HG03175 (cell line): ENCODE measurements at regions not wholly inside any gene's neighbourhood (a gene's known extent, or its start where the extent isn't known, plus 50 kb on each side); places are given as distances from the start of the nearest gene placed in this dataset.
"Not testable (repeated sequence)": the region's sequence is repeated elsewhere in the genome, so short reads cannot be mapped to it uniquely, and the experiment has no call there.

Experiments used
- ATAC-seq: cut with Tn5 transposase; IDR thresholded peaks from one replicate; pipeline ENCODE4 v1.9.1; 2021; ENCODE audit warnings: mild to moderate bottlenecking, moderate library complexity; ENCODE audit not compliant: unreplicated experiment

GRCh38 chr14:105771261-105772226 lies 245.2 kb downstream of the TMEM121 start:
- not testable (repeated sequence) for ATAC-seq

DNA sequence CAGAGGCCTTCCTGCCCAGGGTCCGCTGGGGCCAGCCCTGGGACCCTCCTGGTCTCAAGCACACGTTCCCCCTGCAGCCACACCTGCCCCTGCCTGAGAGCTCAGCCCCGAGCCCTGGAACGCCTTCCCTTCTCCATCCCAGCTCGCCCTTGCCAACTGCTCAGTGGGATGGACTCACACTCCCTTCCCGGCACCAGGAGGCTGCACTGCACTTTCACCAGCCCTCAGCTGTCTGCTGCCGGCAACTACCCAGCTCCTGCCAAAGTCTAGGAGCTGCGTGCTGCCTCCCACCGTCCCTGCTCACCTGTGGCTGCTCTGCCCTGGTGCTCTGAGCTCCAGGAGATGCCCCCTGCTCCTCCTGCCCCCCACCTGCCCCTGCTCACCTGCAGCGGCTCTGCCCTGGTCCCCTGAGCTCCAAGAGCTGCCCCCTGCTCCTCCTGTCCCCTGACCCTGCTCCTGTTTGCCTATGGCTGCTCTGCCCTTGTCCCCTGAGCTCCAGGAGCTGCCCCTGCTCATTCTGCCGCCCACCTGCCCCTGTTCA lies 246.4 kb downstream of the TMEM121 start:
- ATAC-seq: not testable (repeated sequence)

GRCh38 chr14:105773584-105773983 lies 247.2 kb downstream of the TMEM121 start:
- no peak for ATAC-seq

GRCh38 chr14:105774001-105774400 lies 247.6 kb downstream of the TMEM121 start:
- no peak for ATAC-seq

- not testable (repeated sequence) for ATAC-seq
Measured at GRCh38 chr14:105774585-105775348, 248.4 kb downstream of the TMEM121 start.

- peak; percentile 51 for ATAC-seq
Measured at GRCh38 chr14:105775349-105775923, 249.1 kb downstream of the TMEM121 start.

GRCh38 chr14:105776112-105776511 lies 249.7 kb downstream of the TMEM121 start:
- ATAC-seq: not testable (repeated sequence)

DNA sequence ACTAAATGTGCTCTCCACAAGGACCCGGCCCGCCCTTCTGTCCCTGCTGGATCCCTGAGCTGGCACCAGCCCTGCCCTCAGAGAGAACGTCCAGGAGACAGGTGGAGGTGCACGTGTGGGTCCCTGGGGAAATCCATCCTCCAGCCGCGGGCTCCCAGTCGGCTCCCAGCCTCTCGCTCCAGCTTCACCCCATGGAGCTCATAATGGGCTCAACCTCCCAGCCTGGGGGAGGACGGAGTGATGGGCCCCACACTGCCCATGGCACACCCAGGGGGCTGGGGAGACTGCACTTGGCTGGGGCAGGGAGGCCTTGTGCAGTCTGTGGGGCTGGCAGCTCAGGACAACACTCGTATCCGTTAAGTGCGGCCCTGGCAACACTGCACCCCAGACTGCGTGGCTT lies 250.5 kb downstream of the TMEM121 start:
- ATAC-seq: no peak

DNA sequence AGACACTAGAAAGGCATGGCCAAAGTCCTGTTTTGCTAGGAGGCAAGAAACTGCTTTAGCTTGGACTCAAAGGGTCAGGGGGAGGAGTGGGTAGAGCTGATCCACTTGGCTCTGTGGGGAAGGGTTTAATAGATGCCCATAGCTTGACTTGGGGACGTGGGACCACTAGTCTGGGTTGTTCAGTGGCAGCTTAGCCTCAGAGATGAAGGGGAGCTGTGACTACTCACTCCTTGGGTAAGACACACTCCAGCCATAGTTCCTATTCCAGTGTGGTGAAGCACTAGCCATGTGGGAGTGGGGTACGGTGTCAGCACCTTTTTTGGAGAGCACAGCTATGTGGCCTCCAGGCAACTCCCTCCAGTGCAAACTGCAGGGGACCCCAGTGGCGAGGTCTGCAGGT lies 257.3 kb downstream of the TMEM121 start:
- ATAC-seq: no peak

GRCh38 chr14:105793836-105794235 lies 267.5 kb downstream of the TMEM121 start:
- no peak for ATAC-seq

DNA sequence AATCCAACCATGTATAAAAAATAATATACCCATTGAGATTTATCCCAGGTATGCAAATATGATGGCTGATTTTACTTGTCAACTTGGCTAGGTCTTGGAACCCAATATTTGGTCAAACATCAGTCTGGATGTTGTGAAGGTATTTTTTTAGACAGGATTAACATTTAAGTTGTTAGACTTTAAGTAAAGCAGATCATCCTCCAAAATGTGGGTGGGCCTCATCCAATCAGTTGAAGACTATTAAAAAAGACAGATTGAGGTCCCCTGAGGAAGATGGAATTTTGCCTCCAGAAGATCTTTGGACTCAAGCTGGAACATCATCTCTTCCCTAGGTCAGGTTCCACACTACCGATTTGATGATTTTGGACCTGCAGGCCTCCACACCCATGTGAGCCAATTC lies 271.2 kb downstream of the TMEM121 start:
- ATAC-seq: no peak

DNA sequence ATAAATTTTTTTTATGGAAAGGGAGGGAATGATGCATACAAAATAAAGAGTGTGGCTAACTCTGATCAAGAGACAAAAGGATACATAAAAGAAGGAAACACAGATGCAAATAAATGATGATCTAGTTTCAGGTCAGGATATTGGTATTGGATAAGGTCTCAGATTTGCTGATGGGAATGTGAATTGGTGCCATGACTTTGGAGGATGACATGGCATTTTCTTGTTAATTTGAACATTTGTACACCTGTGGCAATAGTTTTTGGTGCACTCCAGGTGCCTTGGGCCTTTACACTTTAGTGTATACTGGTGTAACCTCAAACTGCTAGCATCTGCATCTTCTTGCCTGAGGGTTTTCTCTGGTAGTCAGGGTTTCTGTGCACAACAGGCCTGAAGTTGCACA lies 279.3 kb downstream of the TMEM121 start:
- no peak for ATAC-seq

DNA sequence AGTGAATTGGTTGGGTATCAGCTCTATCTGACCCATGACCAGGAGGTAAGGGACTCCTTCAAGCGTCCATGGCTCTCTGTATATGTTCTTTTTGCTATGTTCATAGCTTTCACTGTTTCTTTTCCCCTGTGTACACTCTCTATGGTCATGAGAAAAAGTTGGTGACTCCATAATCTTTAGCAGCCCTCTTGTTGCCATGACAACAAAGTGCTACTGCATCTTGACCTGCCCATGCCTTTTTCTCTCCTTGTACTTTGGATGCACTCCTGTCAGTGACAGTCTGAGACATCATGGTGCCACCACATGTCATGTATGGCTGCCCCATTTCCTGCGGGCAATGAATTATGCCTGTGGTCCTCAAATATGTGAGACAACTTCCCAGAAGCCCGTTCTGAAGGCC lies 280.2 kb downstream of the TMEM121 start:
- ATAC-seq: no peak

- ATAC-seq: peak; percentile 73
Measured at GRCh38 chr14:105817971-105818711, 291.8 kb downstream of the TMEM121 start.

DNA sequence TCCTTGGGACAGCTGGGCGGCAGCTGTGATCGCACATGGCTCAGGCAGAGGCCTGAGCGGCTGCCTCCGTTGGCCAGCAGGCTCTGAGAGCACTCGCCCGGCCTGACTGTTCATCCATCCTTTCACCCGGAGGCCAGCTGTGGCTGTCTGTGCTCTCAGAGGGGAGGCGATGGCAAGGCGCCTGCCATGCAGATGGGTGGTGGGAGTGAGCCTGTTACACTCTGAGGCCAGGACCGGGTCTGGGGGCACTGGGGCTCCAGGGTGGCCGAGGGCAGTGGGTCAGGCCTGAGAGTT lies 292.3 kb downstream of the TMEM121 start:
- ATAC-seq: no peak

DNA sequence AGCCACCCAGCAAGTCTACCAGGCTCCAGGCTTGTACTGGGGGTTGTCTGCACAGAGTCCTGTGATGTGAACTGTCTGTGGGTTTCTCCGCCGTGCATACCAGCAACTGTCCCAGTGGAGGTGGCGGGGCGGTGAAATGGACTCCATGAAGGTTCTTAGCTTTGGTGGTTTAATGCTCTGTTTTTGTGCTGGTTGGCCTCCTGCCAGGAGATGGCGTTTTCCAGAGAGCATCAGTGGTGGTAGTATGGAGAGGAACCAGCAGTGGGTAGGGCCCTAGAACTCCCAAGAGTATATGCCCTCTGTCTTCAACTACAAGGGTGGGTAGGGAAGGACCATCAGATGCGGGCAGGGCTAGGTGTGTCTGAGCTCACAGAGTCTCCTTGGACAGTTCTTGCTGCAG lies 303.8 kb downstream of the TMEM121 start:
- ATAC-seq: no peak

- ATAC-seq: no peak
Measured at GRCh38 chr14:105836160-105836559, 309.8 kb downstream of the TMEM121 start.

DNA sequence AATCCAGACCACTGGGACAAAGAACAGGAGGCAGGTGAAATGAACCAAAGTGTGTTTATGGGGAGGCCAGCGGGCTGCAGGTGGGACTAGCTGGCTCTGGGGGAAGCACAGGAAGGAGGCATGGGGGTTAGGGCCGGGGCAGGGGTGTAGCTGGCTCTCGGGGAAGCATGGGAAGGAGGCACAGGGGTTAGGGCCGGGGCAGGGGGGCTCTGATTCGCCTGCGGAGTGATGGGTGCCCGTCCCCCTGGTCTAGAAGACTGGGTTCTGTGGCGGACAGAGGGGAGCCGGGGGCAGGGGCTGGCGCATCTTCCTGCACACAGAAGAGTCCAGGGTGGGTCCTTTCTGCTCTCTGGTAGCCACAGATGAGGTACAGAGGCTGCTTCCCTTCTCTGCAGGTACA lies 310.3 kb downstream of the TMEM121 start:
- ATAC-seq: no peak

GRCh38 chr14:105837349-105838063 lies 311.1 kb downstream of the TMEM121 start:
- no peak for ATAC-seq

DNA sequence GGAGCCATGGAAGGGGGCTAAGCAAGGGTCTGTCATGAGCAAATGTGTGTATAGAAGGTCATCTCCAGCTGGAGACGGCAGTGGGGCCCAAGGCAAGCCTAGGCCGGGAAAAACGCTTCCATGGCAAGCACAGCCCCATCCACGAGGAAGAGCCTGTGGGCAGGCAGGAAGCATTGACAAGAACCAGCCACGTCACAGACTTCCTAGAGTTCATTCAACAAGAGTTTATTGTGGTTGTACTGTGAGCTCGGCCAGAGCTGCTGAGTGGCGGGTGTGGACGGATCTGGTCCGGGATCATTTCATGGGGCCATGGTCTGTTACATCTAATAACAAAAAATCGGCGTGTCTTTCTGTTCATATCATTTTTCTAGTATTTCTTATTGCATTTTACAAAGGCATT lies 311.7 kb downstream of the TMEM121 start:
- ATAC-seq: no peak
